HEK293 (cell line): ENCODE measurements at regions not wholly inside any gene's neighbourhood (a gene's known extent, or its start where the extent isn't known, plus 50 kb on each side); places are given as distances from the start of the nearest gene placed in this dataset.

ENCODE experiments used
- CTCF ChIA-PET: fragments of 350-600 bp; formaldehyde crosslinking; extraction: SDS; loops from one replicate; lab custom pipeline; 2021; ENCODE audit warnings: antibody characterized with exemption; lab: Yijun Ruan, JAX
- POLR2A ChIA-PET: fragments of 300-600 bp; formaldehyde crosslinking; extraction: SDS; loops from one replicate; lab custom pipeline; 2020; ENCODE audit warnings: antibody characterized with exemption, inconsistent platforms; lab: Yijun Ruan, JAX
- H3K27ac ChIP-seq: fragments of 200-500 bp; sonication (Bioruptor generic); 2 replicates; pipeline ENCODE4 v1.5.1; 2014; ENCODE audit warnings: low read depth, low read length, control low read depth, inconsistent platforms; ENCODE audit errors: extremely low read depth
- H3K36me3 ChIP-seq, 2 experiments: fragments of 200-500 bp in 1 of 2; sonication (Bioruptor generic) in 1 of 2; 1 replicate in 1 of 2; 2 replicates in 1 of 2; pipeline ENCODE4 v1.5.1; 2014 to 2017; ENCODE audit warnings: inconsistent platforms in 2 of 2, low read length in 2 of 2; ENCODE audit not compliant: control insufficient read depth in 2 of 2, insufficient read depth in 1 of 2
- H3K4me1 ChIP-seq: fragments of 200-500 bp; sonication (Bioruptor generic); 2 replicates; pipeline ENCODE4 v1.5.1; 2014; ENCODE audit warnings: mild to moderate bottlenecking, low read length, inconsistent platforms; ENCODE audit not compliant: control insufficient read depth, insufficient read depth
- H3K4me3 ChIP-seq: 2 replicates; pipeline ENCODE4 v1.5.1; 2011; ENCODE audit warnings: low read depth, mild to moderate bottlenecking, control low read depth, low read length, moderate library complexity
- H3K9me3 ChIP-seq: fragments of 200-500 bp; sonication (Bioruptor generic); 2 replicates; pipeline ENCODE4 v1.5.1; 2014; ENCODE audit warnings: low read depth, low read length, inconsistent platforms; ENCODE audit not compliant: control insufficient read depth, insufficient read depth
- BCL11B ChIP-seq: fragments of 450-650 bp; formaldehyde crosslinking; IDR thresholded peaks from 2 replicates; pipeline ENCODE4 v1.5.1; 2016; ENCODE audit warnings: low read depth, missing biosample characterization, missing genetic modification characterization
- IKZF3 ChIP-seq: fragments of 450-650 bp; IDR thresholded peaks from 2 replicates; pipeline ENCODE4 v1.5.0; 2018; ENCODE audit warnings: missing biosample characterization, mild to moderate bottlenecking, missing genetic modification characterization, moderate library complexity
- KLF1 ChIP-seq: fragments of 450-650 bp; formaldehyde crosslinking; IDR thresholded peaks from 2 replicates; pipeline ENCODE4 v1.5.1; 2016; ENCODE audit warnings: missing biosample characterization, missing genetic modification characterization
- OSR2 ChIP-seq: fragments of 450-650 bp; formaldehyde crosslinking; IDR thresholded peaks from 2 replicates; pipeline ENCODE4 v1.5.1; 2016; ENCODE audit warnings: missing biosample characterization, missing genetic modification characterization
- ZBTB8A ChIP-seq: fragments of 450-650 bp; formaldehyde crosslinking; IDR thresholded peaks from 2 replicates; pipeline ENCODE4 v1.5.1; 2016; ENCODE audit warnings: missing biosample characterization, missing genetic modification characterization
- ZEB2 ChIP-seq: fragments of 450-650 bp; formaldehyde crosslinking; IDR thresholded peaks from 2 replicates; pipeline ENCODE4 v1.5.1; 2016; ENCODE audit warnings: missing biosample characterization, missing genetic modification characterization
- ZFP37 ChIP-seq: fragments of 450-650 bp; formaldehyde crosslinking; IDR thresholded peaks from 2 replicates; pipeline ENCODE4 v1.5.1; 2016; ENCODE audit warnings: missing biosample characterization, missing genetic modification characterization
- ZNF114 ChIP-seq: fragments of 450-650 bp; formaldehyde crosslinking; IDR thresholded peaks from 2 replicates; pipeline ENCODE4 v1.5.0; 2017; ENCODE audit warnings: missing biosample characterization, missing genetic modification characterization
- ZNF121 ChIP-seq: fragments of 450-650 bp; formaldehyde crosslinking; IDR thresholded peaks from 2 replicates; pipeline ENCODE4 v1.5.1; 2016; ENCODE audit warnings: missing biosample characterization, missing genetic modification characterization
- ZNF174 ChIP-seq: fragments of 450-650 bp; formaldehyde crosslinking; IDR thresholded peaks from 2 replicates; pipeline ENCODE4 v1.5.0; 2017; ENCODE audit warnings: missing biosample characterization, mild to moderate bottlenecking, missing genetic modification characterization
- ZNF175 ChIP-seq: fragments of 450-650 bp; formaldehyde crosslinking; IDR thresholded peaks from 2 replicates; pipeline ENCODE4 v1.5.1; 2016; ENCODE audit warnings: missing biosample characterization, missing genetic modification characterization
- ZNF184 ChIP-seq: fragments of 450-650 bp; IDR thresholded peaks from 2 replicates; pipeline ENCODE4 v1.5.1; 2018; ENCODE audit warnings: missing biosample characterization, mild to moderate bottlenecking, missing genetic modification characterization
- ZNF302 ChIP-seq: fragments of 450-650 bp; formaldehyde crosslinking; IDR thresholded peaks from 2 replicates; pipeline ENCODE4 v1.5.1; 2016; ENCODE audit warnings: missing biosample characterization, missing genetic modification characterization, low read depth
- ZNF510 ChIP-seq: fragments of 450-650 bp; formaldehyde crosslinking; IDR thresholded peaks from 2 replicates; pipeline ENCODE4 v1.5.1; 2018; ENCODE audit warnings: mild to moderate bottlenecking, missing genetic modification characterization, missing biosample characterization; ENCODE audit not compliant: insufficient replicate concordance
- ZNF529 ChIP-seq: fragments of 450-650 bp; formaldehyde crosslinking; IDR thresholded peaks from 2 replicates; pipeline ENCODE4 v1.5.1; 2017; ENCODE audit warnings: missing genetic modification characterization, missing biosample characterization; ENCODE audit not compliant: insufficient replicate concordance
- ZNF549 ChIP-seq: fragments of 450-650 bp; IDR thresholded peaks from 2 replicates; pipeline ENCODE4 v1.5.1; 2018; ENCODE audit warnings: missing biosample characterization, missing genetic modification characterization, mild to moderate bottlenecking, inconsistent platforms, moderate library complexity
- ZXDB ChIP-seq: fragments of 450-650 bp; formaldehyde crosslinking; IDR thresholded peaks from 2 replicates; pipeline ENCODE4 v1.5.1; 2016; ENCODE audit warnings: missing biosample characterization, missing genetic modification characterization
- TF ChIP-seq, protein P1 (sequence below): fragments of 450-650 bp; formaldehyde crosslinking; IDR thresholded peaks from 2 replicates; pipeline ENCODE4 v1.5.1; 2016; ENCODE audit warnings: missing biosample characterization, missing genetic modification characterization
- TF ChIP-seq, protein P2 (sequence below): fragments of 450-650 bp; formaldehyde crosslinking; IDR thresholded peaks from 2 replicates; pipeline ENCODE4 v1.5.1; 2016; ENCODE audit warnings: missing biosample characterization, missing genetic modification characterization
- TF ChIP-seq, protein P3 (sequence below): fragments of 450-650 bp; formaldehyde crosslinking; IDR thresholded peaks from 2 replicates; pipeline ENCODE4 v1.5.1; 2016; ENCODE audit warnings: missing biosample characterization, missing genetic modification characterization
- TF ChIP-seq, protein P4 (sequence below): fragments of 450-650 bp; formaldehyde crosslinking; IDR thresholded peaks from 2 replicates; pipeline ENCODE4 v1.5.1; 2016; ENCODE audit warnings: missing biosample characterization, missing genetic modification characterization, borderline replicate concordance

DNA sequence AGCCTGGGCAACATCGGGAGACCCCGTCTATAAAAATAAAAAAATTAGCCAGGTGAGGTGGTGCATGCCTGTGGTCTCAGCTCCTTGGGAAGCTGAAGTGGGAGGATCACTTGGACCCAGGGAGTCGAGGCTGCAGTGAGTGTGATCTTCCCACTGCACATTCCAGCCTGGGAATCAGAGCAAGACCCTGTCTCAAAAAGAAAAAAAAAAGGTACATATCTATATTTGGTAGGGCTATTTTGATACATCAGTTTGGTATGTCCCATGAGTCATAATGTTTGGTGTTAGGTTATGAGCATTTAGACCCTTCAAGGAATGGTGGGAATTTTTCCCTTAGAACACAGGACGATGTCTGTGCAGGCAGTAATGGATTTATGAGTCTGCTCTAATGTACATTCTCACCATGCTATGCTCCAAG lies 55.3 kb upstream of the POU4F3 start (continued):
- TF ChIP-seq, protein P1, sequence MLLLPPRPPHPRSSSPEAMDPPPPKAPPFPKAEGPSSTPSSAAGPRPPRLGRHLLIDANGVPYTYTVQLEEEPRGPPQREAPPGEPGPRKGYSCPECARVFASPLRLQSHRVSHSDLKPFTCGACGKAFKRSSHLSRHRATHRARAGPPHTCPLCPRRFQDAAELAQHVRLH (tag by site-specific recombination): no peak
- no peak for TF ChIP-seq ZNF114 (tag by site-specific recombination)
- TF ChIP-seq ZNF549 (tag by site-specific recombination): no peak
- TF ChIP-seq ZNF175 (tag by site-specific recombination): no peak
- no peak for TF ChIP-seq ZBTB8A
- TF ChIP-seq KLF1 (tag by site-specific recombination): no peak
- no peak for TF ChIP-seq ZNF510 (tag by site-specific recombination)
- TF ChIP-seq ZEB2: 0 out of 2 replicates have a peak, but pooled peaks have one; percentile 32
- TF ChIP-seq ZXDB: 0 out of 2 replicates have a peak, but pooled peaks have one; percentile 19
- TF ChIP-seq, protein P2, sequence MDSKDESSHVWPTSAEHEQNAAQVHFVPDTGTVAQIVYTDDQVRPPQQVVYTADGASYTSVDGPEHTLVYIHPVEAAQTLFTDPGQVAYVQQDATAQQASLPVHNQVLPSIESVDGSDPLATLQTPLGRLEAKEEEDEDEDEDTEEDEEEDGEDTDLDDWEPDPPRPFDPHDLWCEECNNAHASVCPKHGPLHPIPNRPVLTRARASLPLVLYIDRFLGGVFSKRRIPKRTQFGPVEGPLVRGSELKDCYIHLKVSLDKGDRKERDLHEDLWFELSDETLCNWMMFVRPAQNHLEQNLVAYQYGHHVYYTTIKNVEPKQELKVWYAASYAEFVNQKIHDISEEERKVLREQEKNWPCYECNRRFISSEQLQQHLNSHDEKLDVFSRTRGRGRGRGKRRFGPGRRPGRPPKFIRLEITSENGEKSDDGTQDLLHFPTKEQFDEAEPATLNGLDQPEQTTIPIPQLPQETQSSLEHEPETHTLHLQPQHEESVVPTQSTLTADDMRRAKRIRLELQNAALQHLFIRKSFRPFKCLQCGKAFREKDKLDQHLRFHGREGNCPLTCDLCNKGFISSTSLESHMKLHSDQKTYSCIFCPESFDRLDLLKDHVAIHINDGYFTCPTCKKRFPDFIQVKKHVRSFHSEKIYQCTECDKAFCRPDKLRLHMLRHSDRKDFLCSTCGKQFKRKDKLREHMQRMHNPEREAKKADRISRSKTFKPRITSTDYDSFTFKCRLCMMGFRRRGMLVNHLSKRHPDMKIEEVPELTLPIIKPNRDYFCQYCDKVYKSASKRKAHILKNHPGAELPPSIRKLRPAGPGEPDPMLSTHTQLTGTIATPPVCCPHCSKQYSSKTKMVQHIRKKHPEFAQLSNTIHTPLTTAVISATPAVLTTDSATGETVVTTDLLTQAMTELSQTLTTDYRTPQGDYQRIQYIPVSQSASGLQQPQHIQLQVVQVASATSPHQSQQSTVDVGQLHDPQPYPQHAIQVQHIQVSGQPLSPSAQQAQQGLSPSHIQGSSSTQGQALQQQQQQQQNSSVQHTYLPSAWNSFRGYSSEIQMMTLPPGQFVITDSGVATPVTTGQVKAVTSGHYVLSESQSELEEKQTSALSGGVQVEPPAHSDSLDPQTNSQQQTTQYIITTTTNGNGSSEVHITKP (tag by site-specific recombination): peak; percentile 74
- no peak for TF ChIP-seq BCL11B (tag by site-specific recombination)
- TF ChIP-seq, protein P3, sequence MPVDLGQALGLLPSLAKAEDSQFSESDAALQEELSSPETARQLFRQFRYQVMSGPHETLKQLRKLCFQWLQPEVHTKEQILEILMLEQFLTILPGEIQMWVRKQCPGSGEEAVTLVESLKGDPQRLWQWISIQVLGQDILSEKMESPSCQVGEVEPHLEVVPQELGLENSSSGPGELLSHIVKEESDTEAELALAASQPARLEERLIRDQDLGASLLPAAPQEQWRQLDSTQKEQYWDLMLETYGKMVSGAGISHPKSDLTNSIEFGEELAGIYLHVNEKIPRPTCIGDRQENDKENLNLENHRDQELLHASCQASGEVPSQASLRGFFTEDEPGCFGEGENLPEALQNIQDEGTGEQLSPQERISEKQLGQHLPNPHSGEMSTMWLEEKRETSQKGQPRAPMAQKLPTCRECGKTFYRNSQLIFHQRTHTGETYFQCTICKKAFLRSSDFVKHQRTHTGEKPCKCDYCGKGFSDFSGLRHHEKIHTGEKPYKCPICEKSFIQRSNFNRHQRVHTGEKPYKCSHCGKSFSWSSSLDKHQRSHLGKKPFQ (tag by site-specific recombination): no peak
- TF ChIP-seq ZNF529 (tag by site-specific recombination): no peak

DNA sequence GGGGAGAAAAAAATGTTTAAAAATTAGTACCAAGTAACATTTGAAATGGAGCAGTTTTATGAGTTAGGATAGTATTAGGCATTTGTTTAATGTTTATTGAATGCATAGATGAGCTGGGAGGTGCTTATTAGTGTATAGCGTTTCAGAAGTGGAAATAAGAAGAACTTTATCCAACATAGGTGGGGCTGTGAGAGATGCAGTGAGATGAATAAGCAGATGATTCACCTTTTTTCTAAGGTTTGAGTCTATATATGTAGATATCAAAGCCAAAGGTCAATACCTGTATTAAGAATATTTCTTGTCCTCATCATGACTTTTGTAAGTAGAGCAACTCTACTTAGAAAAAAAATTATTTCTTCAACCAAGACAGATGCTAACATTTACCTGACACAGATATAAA lies 54.6 kb upstream of the POU4F3 start:
- Histone ChIP-seq H3K27ac (no peak overlapping the region), H3K36me3 (peaks cover 39 to 42% of the 10 kb centered on the region in 2 experiments), H3K4me1 (no peaks in the 10 kb centered on the region), H3K4me3 (no peak overlapping the region), H3K9me3 (no peaks in the 10 kb centered on the region)
- TF ChIP-seq ZNF184 (tag by site-specific recombination) (no peak), IKZF3 (tag by site-specific recombination) (no peak), ZNF174 (tag by site-specific recombination) (no peak), ZNF302 (tag by site-specific recombination) (no peak), ZNF121 (tag by site-specific recombination) (no peak), OSR2 (tag by site-specific recombination) (no peak), ZFP37 (tag by site-specific recombination) (no peak)
- TF ChIP-seq, protein P4, sequence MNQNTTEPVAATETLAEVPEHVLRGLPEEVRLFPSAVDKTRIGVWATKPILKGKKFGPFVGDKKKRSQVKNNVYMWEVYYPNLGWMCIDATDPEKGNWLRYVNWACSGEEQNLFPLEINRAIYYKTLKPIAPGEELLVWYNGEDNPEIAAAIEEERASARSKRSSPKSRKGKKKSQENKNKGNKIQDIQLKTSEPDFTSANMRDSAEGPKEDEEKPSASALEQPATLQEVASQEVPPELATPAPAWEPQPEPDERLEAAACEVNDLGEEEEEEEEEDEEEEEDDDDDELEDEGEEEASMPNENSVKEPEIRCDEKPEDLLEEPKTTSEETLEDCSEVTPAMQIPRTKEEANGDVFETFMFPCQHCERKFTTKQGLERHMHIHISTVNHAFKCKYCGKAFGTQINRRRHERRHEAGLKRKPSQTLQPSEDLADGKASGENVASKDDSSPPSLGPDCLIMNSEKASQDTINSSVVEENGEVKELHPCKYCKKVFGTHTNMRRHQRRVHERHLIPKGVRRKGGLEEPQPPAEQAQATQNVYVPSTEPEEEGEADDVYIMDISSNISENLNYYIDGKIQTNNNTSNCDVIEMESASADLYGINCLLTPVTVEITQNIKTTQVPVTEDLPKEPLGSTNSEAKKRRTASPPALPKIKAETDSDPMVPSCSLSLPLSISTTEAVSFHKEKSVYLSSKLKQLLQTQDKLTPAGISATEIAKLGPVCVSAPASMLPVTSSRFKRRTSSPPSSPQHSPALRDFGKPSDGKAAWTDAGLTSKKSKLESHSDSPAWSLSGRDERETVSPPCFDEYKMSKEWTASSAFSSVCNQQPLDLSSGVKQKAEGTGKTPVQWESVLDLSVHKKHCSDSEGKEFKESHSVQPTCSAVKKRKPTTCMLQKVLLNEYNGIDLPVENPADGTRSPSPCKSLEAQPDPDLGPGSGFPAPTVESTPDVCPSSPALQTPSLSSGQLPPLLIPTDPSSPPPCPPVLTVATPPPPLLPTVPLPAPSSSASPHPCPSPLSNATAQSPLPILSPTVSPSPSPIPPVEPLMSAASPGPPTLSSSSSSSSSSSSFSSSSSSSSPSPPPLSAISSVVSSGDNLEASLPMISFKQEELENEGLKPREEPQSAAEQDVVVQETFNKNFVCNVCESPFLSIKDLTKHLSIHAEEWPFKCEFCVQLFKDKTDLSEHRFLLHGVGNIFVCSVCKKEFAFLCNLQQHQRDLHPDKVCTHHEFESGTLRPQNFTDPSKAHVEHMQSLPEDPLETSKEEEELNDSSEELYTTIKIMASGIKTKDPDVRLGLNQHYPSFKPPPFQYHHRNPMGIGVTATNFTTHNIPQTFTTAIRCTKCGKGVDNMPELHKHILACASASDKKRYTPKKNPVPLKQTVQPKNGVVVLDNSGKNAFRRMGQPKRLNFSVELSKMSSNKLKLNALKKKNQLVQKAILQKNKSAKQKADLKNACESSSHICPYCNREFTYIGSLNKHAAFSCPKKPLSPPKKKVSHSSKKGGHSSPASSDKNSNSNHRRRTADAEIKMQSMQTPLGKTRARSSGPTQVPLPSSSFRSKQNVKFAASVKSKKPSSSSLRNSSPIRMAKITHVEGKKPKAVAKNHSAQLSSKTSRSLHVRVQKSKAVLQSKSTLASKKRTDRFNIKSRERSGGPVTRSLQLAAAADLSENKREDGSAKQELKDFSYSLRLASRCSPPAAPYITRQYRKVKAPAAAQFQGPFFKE (tag by site-specific recombination): no peak
- ChIA-PET CTCF (no interaction called here), POLR2A (interaction anchor here (0.6 kb wide), 1 partner anchor 81 kb away, joined by 4 read pairs; the partner anchor contains the start of gene RBM27)
